HG02798 (cell line): ENCODE measurements at regions not wholly inside any gene's neighbourhood (a gene's known extent, or its start where the extent isn't known, plus 50 kb on each side); places are given as distances from the start of the nearest gene placed in this dataset.

Source experiments
- ATAC-seq: cut with Tn5 transposase; IDR thresholded peaks from one replicate; pipeline ENCODE4 v1.9.1; 2021; ENCODE audit warnings: mild to moderate bottlenecking; ENCODE audit not compliant: unreplicated experiment, poor library complexity

GRCh38 chr5:105501315-105501714 is 1938.7 kb upstream of the NUDT12 start:
- ATAC-seq: no peak

GRCh38 chr5:105475401-105475800 is 1912.8 kb upstream of the NUDT12 start:
- no peak for ATAC-seq

- no peak for ATAC-seq
These were observed 1899.8 kb upstream of the NUDT12 start for GRCh38 chr5:105462377-105462776.

GRCh38 chr5:105460721-105461120 is 1898.1 kb upstream of the NUDT12 start:
- ATAC-seq: no peak

- no peak for ATAC-seq
These were observed 1890.7 kb upstream of the NUDT12 start for GRCh38 chr5:105453216-105453807.

- ATAC-seq: no peak
These were observed 1885.7 kb upstream of the NUDT12 start for GRCh38 chr5:105448271-105448670.

GRCh38 chr5:105430516-105430915 is 1867.9 kb upstream of the NUDT12 start:
- ATAC-seq: no peak

GRCh38 chr5:105428451-105429380 is 1866.1 kb upstream of the NUDT12 start:
- ATAC-seq: no peak

GRCh38 chr5:105414067-105414466 is 1851.5 kb upstream of the NUDT12 start:
- no peak for ATAC-seq

- no peak for ATAC-seq
These were observed 1850.9 kb upstream of the NUDT12 start for GRCh38 chr5:105413406-105413990.

- ATAC-seq: no peak
These were observed 1847.1 kb upstream of the NUDT12 start for GRCh38 chr5:105409695-105410094.

GRCh38 chr5:105407200-105407599 is 1844.6 kb upstream of the NUDT12 start:
- ATAC-seq: no peak

- no peak for ATAC-seq
These were observed 1835.2 kb upstream of the NUDT12 start for GRCh38 chr5:105397749-105398148.

- ATAC-seq: no peak
These were observed 1830.1 kb upstream of the NUDT12 start for GRCh38 chr5:105392710-105393149.

GRCh38 chr5:105392122-105392709 is 1829.6 kb upstream of the NUDT12 start:
- ATAC-seq: no peak

GRCh38 chr5:105380126-105380525 is 1817.5 kb upstream of the NUDT12 start:
- no peak for ATAC-seq

GRCh38 chr5:105371169-105371568 is 1808.6 kb upstream of the NUDT12 start:
- ATAC-seq: no peak

- no peak for ATAC-seq
These were observed 1788.0 kb upstream of the NUDT12 start for GRCh38 chr5:105350486-105351140.

GRCh38 chr5:105331558-105331957 is 1769.0 kb upstream of the NUDT12 start:
- ATAC-seq: no peak

- ATAC-seq: no peak
These were observed 1767.6 kb upstream of the NUDT12 start for GRCh38 chr5:105330185-105330584.
